ENCODE measurements at regions not wholly inside any gene's neighbourhood (a gene's known extent, or its start where the extent isn't known, plus 50 kb on each side); places are given as distances from the start of the nearest gene placed in this dataset.

DNA sequence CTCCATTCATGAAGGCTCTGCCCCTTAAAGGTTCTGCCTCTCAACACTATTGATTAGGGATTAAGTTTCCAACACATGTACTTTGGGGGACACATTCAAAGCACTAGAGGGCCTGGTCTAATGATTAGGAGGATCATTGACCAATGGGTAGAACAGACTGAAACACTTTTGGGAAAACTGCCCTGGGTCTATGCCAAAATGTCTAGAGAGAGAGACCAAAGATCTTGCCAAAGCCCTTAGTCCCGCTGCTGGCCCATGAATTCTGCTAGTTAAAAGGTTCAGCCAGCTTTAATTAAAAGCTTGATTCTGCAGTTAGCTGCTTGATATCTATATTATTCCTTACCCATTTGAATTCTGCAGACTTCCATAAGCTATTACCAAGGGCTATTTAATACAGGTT, 613.2 kb downstream of the SLC4A3 start:
- DNase-seq: no peak

DNA sequence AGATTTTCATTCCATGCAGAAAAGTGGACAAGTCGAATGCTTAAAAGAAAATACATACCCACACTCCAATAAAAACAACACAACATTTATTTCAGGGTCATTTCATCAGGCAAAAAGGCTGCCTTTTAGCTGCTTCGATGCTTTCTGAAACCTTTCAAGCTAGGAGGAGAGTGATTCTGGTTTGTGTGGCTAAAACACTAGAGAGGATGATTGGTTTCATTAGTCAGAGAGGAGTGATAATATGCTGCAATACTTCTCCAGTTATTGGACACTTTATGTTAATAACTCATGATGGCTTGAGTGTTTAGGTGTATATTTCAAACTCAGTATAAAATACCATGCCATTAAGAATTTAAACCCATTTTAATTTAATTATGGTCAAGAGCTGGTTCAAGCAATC, 614.0 kb downstream of the SLC4A3 start:
- no peak for DNase-seq

DNA sequence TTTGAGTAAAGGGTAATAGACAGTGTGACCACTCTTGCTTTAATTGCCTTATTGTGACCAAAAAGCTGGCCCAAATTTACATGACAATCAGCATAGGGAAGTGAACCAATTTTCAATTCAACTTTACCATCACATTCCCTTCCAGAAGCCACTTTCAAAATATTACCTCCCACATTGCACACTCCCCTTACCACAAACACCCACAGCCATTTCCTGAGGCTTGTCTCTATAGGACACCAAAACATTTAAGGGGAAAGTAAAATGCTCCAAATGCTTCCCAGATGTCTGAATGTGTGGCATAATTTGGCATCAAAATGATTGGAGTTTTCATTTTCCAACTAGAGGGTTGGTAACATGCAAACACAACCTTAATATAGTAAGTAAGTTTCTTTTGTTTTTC, 616.1 kb downstream of the SLC4A3 start:
- DNase-seq: no peak

DNA sequence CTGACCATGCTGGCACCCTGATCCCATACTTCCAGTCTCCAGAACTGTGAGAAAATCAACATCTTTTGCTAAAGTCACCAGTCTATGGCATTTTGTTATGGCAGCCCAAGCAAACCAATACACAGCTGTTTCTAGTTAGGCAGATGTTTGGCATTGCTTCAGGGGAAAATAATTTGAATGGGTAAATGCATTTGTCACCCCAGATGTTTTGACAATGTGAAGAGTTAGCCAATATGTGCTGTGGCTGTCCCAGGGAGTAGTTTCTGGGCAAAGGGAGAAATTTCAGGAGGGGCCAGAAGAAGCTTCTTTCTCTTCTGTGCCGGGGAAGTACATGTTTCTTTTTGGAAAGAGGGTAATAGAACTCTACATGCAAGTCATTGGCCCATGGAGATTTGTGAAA, 619.0 kb downstream of the SLC4A3 start:
- DNase-seq: no peak

DNA sequence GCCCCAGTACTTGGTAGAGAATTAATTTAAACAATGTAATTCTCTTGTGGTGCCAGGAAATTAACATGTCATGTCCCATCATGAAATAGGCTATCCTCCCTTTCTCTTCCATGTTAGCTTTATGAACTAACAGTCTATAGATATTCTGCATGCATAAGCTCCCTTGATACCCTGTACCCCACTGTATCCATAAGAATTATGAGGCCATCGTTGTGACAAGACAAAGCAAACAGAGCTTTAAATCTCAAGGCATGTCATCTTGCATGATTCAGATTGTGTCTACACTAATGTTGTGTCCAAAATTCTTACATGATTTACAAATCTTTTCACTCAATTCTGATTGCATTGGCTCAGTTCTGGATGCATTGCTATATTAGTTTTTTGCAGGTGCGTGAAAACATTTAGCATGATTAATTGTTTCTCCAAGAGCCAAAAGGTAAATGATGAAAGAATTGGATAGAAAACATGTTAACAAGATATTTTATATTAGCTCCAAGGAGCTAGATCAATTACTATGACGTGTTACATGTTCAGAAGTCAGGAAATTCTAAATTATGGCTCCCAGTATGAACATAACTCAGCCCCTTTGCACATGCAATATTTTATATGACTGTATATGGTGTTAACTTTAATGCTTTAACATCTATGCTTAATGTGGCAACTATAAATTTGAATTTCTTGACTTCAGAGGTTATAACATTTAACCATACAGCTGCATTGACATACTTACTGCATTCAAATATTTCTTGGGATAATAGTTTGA, 620.3 kb downstream of the SLC4A3 start:
- no peak for DNase-seq

DNA sequence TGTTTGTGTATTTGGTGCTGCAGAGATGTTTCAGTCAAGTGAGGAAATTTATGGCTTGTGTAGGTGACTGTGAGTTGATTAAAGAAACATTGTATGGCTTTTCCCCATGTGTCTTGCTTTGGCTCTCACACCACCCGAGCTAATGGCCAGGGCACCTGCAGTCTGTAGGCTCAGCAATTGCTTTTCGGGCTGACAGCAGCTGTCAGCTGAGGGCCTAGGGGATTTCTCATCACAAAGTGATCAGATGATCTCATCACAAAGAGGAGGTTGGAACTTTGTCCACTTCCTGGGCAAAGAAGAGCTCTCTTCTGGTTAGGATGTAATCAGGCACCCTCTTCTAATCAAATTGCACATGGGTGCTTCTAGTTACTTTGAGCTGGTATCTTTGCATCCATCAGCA, 632.2 kb downstream of the SLC4A3 start:
- no peak for DNase-seq

DNA sequence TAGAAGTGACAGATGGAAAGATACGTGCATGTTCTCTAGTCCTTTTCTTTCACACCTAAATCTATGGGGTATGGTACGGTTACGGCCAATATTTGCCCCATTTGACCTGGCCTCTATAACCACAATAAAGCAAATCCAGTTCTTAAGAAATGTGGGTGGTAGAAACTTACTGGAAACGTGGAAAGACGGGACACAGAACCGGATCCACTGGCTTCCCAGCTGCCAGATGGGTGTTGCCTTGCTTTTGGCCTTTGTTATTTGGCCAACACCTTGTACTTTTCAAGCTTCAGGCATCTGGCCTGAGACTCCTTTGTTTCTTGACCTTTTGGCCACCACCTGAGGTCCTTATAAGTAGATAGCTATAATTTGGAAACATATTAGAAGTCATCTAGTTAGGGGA, 635.9 kb downstream of the SLC4A3 start:
- DNase-seq: no peak

DNA sequence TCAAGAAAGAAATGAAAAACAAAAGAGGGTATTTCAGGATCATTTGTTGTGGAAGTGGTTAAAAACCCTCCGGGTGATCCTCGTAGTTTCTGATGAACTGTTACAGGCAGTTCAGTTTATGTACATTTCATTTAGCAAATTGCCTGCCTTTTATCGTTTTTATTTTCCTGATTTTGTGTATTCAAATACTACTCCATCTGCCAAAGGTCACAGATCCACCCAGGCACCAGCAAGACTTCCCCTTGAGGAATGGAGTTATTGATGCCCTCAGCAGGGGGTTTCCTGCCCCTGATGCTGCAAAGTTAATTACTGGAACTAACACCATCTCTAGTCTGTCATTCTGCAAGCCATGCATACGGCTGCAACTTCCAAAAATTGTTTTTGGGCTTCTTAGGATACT, 641.9 kb downstream of the SLC4A3 start:
- DNase-seq: no peak

DNA sequence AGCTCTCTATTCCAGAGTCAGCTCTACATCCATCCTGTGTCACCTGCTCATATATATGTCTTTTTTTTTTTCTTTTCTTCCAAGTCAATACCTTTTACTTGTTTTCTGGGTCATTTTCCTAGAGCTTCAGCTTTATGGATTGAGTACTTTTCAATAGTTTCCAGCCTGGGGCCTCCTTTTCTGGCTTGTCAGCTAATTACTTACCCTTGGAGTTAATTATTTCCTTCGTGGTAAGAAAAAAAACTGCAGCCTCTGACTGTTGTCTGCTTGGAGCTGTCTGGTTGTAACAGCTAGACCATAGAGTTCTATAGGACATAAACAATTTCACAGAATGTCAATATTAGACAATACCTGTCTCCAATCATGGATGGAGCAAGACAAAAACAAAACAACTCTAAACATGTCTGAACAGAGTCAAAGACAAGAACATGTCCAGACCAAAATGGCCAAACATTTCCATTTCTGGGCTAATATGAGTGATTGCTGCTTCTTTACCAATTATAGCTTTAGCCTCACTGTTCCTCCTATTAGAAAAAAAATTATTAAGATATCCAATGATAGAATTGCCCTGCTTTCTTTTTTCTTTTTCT, 643.1 kb downstream of the SLC4A3 start:
- no peak for DNase-seq

DNA sequence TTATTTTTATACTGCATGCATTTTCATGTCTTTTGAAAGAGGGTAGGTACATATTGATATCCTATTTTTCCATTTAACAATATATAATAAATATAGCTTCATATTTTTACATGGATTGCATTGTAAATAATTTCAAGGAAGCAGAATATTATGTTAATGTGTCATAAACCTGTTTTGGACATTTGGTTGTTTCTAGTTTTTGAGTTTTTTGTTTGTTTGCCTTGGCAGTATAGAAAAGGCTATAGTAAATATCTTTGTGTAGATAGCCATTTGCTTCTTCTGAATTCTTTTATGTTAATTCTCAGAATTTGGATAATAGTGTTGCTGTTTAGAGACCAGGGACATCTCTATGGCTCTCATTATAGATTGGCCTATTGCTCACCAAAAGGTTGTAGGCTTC, 645.2 kb downstream of the SLC4A3 start:
- no peak for DNase-seq

DNA sequence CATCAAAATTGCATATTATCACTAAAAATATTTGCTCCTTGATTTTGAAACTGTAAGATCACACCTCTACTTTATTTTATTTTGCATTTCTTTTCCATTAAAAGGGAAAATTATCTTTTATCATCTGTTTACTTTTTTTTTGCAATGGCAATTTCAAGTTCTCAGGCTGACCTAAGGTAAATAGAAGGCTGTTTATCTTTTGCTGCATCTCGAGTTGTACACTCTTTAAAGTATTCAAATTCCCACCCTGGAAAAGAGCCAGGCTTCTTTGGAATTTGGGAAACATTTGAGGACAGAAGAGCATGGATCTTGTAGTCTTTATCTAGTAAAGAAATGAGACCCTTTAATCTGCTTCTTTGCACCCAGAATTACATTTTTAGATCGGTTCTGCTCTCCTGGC, 645.7 kb downstream of the SLC4A3 start:
- DNase-seq: no peak

DNA sequence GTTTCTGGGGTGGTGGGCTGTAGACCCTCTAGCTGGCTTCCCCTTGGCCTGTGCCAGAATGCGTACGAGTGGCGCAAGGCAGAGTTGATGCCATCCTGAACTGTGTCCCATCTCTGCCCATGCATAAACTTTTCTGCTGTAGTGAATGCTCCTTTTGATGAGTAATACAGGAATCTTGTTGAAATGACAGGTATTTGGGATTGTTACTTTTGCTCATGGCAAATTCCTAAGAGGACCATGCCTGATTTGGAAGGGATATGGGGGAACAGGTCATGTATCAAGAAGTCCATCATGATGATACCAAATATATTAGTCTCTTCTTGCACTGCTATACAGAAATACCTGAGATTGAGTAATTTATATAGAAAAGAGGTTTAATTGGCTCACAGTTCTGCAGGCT, 648.0 kb downstream of the SLC4A3 start:
- no peak for DNase-seq

DNA sequence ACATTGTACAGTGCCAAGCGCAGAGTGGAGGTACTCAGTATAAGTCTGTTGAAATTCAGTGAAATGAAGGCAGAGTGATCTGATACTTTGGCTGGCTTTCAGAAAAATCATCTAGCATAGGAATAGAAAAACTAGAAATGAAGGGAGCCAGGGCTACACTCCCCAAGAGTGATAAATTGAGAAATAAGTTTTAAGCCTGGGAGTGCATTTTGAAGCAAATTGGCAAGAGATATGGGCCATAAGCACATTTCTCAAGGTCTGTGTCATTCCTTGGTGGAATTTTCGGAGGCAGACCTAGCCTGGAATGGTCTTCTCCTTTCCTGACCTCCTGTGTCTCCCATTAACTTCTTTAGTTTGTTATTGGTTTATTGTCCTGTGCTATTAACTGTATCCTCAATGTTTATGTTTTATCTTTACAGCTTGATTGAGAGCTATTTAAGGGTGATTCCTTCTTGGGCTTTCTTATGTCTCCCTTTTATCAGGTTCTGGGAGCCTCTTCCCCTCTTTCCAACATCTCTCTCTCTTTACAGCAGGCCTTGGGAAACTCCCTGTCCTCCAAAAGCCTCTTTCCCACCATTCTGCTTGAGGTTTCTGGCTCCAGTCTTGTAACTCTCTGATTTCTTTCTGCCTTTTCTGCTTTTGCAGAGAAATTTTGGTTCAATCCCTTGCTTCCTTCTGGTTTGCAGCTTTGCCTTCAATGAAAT, 649.5 kb downstream of the SLC4A3 start:
- DNase-seq: no peak

DNA sequence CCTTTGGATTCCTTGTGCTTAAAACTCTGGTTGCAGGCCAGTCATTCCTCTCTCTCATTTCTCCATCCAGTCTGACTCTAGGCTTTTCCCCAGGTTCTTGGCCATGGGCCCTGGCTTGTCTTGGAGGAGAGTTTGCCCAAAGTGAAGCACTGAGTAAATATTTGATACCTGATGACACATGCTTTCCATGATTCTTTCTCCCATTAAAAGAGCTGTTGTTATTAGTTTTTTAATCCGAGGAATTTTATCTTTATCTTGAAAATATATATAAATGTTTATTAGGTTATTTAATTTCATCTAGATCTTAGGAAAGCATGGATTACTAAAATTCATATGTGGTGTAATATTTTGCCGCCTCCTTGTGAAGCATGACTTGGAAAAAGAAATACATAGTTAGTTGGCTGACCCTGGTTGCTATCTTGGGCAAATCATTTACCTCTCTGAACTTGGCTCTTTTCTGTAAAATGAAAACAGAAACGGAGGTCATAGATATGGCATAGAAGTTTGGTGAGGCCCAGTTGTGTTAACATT, 650.1 kb downstream of the SLC4A3 start:
- no peak for DNase-seq

DNA sequence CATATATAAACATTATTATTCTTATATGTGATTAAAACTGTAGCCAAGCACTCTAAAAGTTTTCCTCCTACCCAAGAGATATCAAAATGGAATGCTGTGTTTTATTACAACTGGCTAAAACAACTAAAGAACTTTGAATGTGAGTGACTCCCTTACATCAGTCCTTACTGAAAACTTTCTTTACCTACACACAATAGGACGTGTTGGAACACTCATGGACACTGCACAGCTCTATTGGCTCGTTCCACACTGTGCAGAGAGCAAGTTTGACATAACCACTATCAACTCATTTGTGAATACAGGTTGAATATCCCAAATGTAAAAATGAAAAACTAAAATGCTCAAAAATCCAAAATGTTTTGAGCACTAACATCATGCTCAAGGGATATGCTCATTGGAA, 650.6 kb downstream of the SLC4A3 start:
- DNase-seq: no peak

DNA sequence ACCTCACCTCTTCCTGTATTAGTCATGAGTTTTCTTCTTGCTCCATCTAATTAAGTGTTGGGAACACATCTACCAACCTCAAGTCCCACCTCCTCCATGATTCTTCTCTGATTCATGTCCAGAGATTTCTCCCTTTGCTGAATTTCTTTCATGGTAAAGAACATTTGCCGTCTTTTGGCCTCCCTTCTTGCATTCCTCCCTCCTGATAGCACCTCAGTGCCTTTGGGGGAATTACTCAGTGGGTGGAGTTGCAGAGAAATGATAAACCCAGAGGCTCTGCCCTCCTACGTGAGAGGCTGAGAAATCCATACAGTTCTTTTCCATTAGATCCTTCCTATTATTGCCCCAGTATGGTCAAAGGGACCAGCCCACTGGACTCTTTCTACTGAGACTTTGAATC, 651.9 kb downstream of the SLC4A3 start:
- DNase-seq: no peak

DNA sequence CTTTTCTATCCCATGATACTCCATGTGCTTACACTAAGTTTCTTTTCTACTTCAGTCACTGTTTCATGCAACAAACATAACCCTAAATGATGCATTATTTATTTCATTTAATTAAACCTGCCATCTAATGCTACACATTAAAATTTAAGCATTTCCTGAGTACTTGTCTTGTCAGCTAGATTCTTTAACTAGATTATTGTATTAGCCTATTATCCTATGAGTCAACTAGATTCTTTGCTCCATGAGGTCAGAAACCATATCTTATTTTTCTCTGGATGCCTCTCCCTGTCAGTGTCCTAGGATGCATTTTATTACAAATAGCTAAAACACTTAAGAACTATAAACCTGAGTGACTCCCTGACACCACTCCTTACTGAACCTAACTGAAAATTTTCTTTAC, 652.4 kb downstream of the SLC4A3 start:
- DNase-seq: no peak

DNA sequence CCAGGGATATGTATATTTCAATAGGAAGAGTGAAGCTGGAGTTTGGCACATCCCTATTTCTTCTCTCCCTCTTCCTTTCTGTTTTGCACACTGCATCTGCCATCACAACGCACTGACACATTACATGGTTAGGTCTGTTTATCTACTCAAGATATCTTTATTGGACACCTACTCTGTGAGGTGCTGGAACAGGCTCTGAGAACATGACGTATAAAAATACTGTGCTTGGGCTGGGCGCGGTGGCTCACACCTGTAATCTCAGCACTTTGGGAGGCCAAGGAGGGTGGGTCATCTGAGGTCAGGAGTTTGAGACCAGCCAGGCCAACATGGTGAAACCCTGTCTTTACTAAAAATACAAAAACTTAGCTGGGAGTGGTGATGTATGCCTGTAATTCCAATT, 653.3 kb downstream of the SLC4A3 start:
- DNase-seq: no peak

DNA sequence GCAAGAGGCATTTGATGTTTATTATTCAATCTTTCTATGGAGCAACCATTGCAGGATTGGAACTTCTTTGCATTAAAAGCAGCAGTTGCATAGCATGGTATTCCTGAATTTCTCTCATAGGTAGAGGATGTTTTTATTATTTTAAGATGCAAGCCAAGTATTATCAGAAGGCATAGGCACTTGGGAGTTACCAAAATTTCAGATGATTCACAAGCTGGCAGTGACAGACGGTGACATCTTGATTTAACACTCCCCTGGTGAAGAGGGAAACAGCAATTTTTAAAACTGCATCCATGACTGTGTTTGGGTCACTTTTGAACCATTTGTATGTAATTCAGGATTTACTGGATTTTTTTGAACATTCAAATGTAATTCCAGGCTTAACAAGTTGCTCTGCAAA, 654.3 kb downstream of the SLC4A3 start:
- no peak for DNase-seq

DNA sequence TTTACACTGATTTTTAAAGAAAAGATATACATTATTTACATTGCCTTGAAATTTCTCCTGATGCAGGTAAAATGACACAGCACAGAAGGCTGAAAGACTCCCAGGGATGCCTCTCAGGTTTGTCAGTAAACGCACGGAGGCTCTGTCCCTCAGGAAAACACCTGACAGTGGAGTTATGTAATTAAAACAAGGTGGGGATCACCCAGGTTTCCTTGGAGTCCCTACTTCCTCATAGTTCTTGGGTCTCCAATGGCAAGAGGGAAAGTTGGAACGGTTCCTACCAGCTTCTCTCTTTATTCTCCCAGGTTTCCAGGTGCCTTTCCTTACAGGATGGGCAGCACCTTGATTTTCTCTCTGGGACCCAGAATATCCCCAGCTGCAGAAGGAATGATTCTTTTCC, 654.8 kb downstream of the SLC4A3 start:
- DNase-seq: no peak

DNA sequence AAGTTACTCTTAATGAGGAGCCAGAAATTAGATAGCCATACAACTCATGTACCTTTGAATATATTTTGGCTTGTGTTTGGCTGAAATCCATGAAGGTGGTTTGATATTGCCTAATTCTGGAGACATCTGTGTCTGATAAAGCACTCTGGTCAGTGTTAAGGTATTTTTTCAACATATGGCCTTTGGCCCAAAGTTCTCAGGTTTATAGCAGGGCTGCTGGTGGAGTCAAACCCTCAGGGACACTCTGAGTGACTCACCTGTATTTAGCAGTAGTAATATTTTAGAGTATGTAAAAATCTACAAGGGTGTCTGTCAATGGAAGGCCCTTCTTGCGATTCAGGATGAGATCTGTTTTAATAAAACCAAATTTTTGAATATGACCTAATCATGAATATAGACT, 666.5 kb downstream of the SLC4A3 start:
- DNase-seq: no peak

DNA sequence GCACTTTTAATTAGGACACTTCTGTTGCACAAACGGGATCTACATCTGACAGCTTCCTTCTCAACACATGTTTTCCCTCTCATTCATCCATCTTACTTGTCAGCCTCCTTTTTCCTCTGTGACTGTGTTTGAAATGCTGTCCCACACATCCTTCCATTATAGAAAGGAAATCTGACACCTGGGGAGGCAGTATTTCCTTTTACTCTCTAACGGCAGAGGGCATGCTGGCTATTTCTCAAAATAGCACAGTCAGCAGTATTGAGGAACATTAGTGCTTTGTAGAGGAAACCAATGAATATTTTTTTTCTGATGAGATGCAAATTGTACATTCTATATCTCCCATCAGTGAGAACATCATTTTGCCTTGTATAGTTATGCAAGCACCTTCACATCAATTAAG, 668.7 kb downstream of the SLC4A3 start:
- no peak for DNase-seq

DNA sequence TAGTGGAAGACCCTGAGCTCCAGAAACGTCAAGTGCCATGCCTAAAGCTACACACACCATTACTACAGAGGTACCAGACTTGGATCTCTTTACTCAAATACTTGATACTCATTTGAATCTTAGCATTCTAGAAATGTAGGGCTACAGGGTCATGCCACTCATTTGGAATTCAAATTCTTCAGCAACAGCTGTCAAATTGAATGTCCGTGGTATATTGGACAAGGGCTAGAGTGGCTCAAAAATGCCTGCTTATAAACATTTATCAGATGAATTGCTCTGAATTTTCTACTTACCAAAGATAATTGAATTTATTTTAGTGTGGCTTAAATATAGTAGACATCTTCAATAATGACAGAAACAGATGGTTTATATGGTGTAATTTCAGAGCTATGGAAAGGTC, 669.7 kb downstream of the SLC4A3 start:
- no peak for DNase-seq

DNA sequence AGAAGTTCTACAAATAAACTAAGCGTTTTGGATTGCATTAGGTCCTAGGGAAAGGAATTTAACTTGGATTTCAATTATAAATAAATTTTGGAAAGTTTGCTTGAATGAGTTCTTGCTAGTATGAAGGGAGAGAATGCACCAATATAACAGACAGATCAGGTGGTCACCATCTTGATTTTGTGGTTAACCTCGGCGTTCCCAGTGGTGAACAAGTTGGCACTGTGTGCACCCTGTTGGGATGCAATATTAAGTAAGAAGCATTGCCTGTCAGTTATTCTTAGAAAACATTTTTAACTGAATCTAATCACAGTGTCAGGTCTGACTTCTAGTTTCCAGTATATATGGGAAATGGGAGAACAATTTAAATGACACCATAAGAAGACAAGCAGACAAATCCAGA, 673.4 kb downstream of the SLC4A3 start:
- no peak for DNase-seq
